BLaER1 (cell line): ENCODE measurements at regions not wholly inside any gene's neighbourhood (a gene's known extent, or its start where the extent isn't known, plus 50 kb on each side); places are given as distances from the start of the nearest gene placed in this dataset.

Source experiments
- H3K27ac ChIP-seq: shearing (Covaris generic); formaldehyde crosslinking; 2 replicates; pipeline ENCODE4 v1.8.1; 2022
- H3K27me3 ChIP-seq: shearing (Covaris generic); formaldehyde crosslinking; 2 replicates; pipeline ENCODE4 v1.8.1; 2022
- H3K36me3 ChIP-seq: shearing (Covaris generic); formaldehyde crosslinking; 2 replicates; pipeline ENCODE4 v1.8.1; 2022
- H3K4me1 ChIP-seq: shearing (Covaris generic); formaldehyde crosslinking; 2 replicates; pipeline ENCODE4 v1.8.1; 2022
- H3K4me2 ChIP-seq: shearing (Covaris generic); formaldehyde crosslinking; 2 replicates; pipeline ENCODE4 v1.8.1; 2022
- H3K4me3 ChIP-seq: shearing (Covaris generic); formaldehyde crosslinking; 2 replicates; pipeline ENCODE4 v1.8.1; 2022
- H3K9ac ChIP-seq: shearing (Covaris generic); formaldehyde crosslinking; 2 replicates; pipeline ENCODE4 v1.8.1; 2022
- H3K9me3 ChIP-seq: shearing (Covaris generic); formaldehyde crosslinking; 2 replicates; pipeline ENCODE4 v1.8.1; 2022
- H4K20me1 ChIP-seq: shearing (Covaris generic); formaldehyde crosslinking; 2 replicates; pipeline ENCODE4 v1.8.1; 2022
- Cebpa-rat ChIP-seq: shearing (Covaris generic); IDR thresholded peaks from 2 replicates; pipeline ENCODE4 v1.8.1; 2022

DNA sequence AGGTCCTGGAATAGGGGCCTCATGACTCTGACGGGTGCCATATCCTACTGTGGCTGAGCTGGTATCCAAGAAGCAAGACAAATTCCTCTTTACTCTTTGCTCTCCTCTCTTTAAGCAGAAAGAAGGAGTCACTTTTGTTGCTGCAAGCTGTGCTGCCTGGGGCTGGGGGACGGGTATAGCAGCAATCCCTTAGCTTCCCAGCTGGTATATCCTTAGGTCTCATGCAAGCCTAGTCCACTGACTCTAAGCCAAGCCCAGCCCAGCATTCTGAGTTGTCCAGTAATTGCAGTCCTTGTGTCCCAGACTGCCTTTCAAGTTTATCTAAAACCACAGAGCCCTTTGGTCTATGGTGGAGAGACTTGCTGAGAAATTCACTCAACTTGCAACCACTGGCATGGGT lies 893.0 kb upstream of the PRR20A start:
- Histone ChIP-seq H3K27me3 (no peaks in the 10 kb centered on the region), H3K27ac (no peak overlapping the region), H3K36me3 (no peaks in the 10 kb centered on the region), H3K9ac (no peak overlapping the region), H3K4me1 (no peaks in the 10 kb centered on the region), H4K20me1 (no peaks in the 10 kb centered on the region), H3K4me2 (no peak overlapping the region), H3K4me3 (no peak overlapping the region), H3K9me3 (no peaks in the 10 kb centered on the region)
- no peak for TF ChIP-seq Cebpa-rat

DNA sequence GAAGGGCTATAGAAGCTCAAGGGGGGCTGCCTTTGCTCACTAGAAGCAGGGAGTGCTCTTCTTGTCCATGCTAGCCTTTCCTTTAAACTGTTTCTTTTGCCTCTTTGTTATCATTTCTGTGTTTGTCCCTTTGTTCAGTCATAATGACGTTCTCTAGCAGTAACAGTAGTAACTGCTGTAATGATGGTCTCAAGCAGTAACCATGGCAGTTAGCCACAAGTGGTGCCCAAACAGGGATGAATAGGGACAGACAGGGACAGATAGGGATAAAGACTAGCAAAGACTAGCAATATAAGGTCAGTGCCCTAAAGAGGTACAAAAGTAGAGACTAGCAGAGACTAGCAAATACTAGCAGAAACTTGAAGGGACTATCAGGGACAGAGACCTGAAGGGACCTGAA lies 869.0 kb upstream of the PRR20A start:
- Histone ChIP-seq H4K20me1 (no peaks in the 10 kb centered on the region), H3K36me3 (no peaks in the 10 kb centered on the region), H3K27ac (no peak overlapping the region), H3K27me3 (no peaks in the 10 kb centered on the region), H3K9me3 (no peaks in the 10 kb centered on the region), H3K4me3 (no peak overlapping the region), H3K4me2 (no peak overlapping the region), H3K4me1 (no peaks in the 10 kb centered on the region), H3K9ac (no peak overlapping the region)
- TF ChIP-seq Cebpa-rat = no peak

DNA sequence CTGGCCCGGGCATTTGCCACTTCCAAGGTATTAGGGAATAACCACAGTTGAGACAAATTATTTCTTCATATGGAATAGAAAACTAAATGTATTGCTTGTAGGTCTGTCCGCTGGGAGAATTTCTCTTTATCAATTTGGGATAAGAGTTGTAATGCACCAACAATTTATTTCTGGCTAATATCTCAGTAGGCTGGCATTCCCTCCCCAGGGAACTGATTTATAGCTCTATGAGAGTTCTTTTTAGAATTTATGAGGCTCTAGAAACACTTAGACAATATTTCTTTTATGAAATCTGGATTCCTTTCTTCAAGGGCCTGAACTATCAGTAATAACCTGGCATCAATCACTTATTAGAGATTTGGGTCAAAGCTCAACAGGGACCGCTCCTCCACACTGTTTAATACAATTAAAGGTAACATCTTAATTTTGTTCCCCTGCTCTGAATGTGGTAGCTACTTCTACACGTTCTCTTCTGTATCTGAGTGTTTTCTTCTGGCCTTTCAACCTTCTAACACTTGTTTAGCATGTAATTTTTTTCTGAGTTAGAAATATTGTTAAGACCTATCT lies 857.4 kb upstream of the PRR20A start:
- Histone ChIP-seq H3K9me3 (no peaks in the 10 kb centered on the region), H3K4me3 (no peak overlapping the region), H3K27me3 (no peaks in the 10 kb centered on the region), H3K4me1 (no peaks in the 10 kb centered on the region), H3K4me2 (no peak overlapping the region), H4K20me1 (no peaks in the 10 kb centered on the region), H3K27ac (no peak overlapping the region), H3K9ac (no peak overlapping the region), H3K36me3 (no peaks in the 10 kb centered on the region)
- TF ChIP-seq Cebpa-rat = no peak

DNA sequence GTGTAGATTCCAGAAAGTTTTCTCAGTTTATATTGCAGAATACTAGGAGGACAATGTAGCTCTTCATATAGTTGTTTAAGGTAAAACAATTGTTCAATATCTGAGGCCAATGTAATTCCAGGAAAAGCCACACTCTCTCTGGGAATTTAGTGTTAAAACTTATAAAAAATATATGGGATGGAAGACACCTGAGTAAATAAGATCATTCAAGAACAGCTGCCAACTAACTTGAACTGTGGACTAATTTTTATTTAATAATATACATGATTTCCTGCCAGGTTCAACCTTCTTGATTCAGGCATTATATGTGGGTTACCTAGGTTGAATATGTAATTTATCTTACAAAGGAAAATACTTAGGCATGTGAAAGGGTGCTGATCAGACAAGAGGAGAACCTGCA lies 841.1 kb upstream of the PRR20A start:
- Histone ChIP-seq H3K27ac (no peak overlapping the region), H3K4me3 (no peak overlapping the region), H4K20me1 (no peaks in the 10 kb centered on the region), H3K9me3 (no peaks in the 10 kb centered on the region), H3K36me3 (no peaks in the 10 kb centered on the region), H3K27me3 (no peaks in the 10 kb centered on the region), H3K4me1 (no peaks in the 10 kb centered on the region), H3K4me2 (no peak overlapping the region), H3K9ac (no peak overlapping the region)
- no peak for TF ChIP-seq Cebpa-rat

DNA sequence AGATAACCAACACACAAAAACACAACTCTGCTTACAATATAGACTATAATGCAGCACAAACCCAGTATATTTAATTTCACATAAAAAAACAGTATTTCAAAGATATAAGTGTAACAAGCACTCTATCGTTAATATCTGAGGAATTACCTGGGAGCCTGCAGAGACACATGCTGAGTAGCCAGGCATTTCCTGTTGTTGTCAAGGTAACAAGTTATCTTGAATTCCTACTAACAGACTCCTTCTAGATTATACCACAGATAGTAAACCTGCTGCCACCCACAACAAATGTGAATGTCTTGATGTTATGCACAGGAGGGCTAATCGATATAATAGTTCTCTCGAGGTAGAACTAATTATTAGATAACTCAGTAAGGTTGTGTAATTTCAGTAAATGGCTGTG lies 826.0 kb upstream of the PRR20A start:
- Histone ChIP-seq H3K27me3 (no peaks in the 10 kb centered on the region), H3K9ac (no peak overlapping the region), H3K36me3 (no peaks in the 10 kb centered on the region), H3K9me3 (no peaks in the 10 kb centered on the region), H3K4me1 (no peaks in the 10 kb centered on the region), H3K27ac (no peak overlapping the region), H3K4me3 (no peak overlapping the region), H3K4me2 (no peak overlapping the region), H4K20me1 (no peaks in the 10 kb centered on the region)
- no peak for TF ChIP-seq Cebpa-rat

DNA sequence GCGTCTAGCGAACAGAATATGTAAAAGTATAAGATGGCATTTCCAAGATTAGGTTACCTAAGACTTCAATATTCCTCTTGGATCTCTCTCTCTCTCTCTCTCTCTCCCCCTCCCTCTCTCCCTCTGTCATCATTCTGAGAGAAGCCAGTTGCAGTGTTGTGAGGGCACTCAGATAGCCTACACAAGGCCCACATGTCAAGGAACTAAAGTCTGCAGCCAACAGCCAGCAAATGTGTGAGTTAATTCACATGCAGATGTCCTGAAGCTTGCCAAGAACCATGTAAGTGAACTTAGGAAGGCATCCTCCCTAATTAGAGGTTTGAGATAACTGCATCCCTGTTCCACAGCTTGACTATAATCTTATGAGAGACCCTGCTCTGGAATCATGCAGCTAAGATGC lies 822.9 kb upstream of the PRR20A start:
- H3K9me3 ChIP-seq = no peaks in the 10 kb centered on the region
- H4K20me1 ChIP-seq = no peaks in the 10 kb centered on the region
- no peak overlapping the region for H3K27ac ChIP-seq
- TF ChIP-seq Cebpa-rat = no peak
- no peak overlapping the region for H3K4me3 ChIP-seq
- H3K4me2 ChIP-seq = no peak overlapping the region
- H3K27me3 ChIP-seq = no peaks in the 10 kb centered on the region
- H3K36me3 ChIP-seq = no peaks in the 10 kb centered on the region
- H3K9ac ChIP-seq = no peak overlapping the region
- H3K4me1 ChIP-seq = no peaks in the 10 kb centered on the region

DNA sequence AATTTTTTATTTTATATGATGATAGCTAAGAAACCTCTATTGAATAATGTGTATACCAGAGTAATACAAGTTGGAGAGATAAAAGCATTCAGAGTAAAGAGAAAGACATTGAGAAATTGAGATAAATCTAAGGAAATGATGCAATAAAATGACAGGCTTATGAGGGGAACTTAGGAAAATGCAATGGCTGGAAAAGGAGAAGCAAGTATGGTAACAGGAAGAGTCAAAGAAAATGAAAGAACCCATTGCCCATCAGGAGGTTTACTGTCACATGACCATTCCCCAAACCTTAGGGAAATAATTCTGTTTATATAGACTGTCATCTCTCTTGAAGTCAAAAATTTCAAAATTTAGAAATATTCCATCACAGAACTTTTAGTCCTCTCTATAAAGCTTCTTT lies 808.0 kb upstream of the PRR20A start:
- no peaks in the 10 kb centered on the region for H3K9me3 ChIP-seq
- no peak overlapping the region for H3K4me2 ChIP-seq
- H3K27me3 ChIP-seq = no peaks in the 10 kb centered on the region
- no peak for TF ChIP-seq Cebpa-rat
- no peaks in the 10 kb centered on the region for H4K20me1 ChIP-seq
- no peaks in the 10 kb centered on the region for H3K4me1 ChIP-seq
- no peak overlapping the region for H3K4me3 ChIP-seq
- no peaks in the 10 kb centered on the region for H3K36me3 ChIP-seq
- H3K27ac ChIP-seq = no peak overlapping the region
- H3K9ac ChIP-seq = no peak overlapping the region

DNA sequence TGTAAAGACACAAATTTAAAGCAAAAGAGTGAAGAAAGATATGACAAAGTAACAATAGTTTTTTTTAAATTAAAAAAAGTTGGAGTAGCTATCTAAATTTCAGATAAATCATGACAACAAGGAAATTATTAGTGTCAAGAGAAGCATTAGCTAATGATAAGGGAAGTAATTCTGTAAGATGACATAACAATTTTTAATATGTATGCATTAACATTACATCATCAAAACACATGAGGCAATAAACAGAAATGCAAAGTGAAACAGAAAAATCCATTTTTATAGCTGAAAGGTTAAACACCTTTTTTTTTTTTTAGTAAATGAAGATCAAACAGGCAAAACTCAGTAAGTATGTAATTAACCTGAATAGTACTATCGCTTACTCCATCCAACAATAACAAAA lies 804.9 kb upstream of the PRR20A start:
- Histone ChIP-seq H3K27ac (no peak overlapping the region), H3K4me2 (no peak overlapping the region), H3K9me3 (no peaks in the 10 kb centered on the region), H3K27me3 (no peaks in the 10 kb centered on the region), H3K4me3 (no peak overlapping the region), H4K20me1 (no peaks in the 10 kb centered on the region), H3K4me1 (no peaks in the 10 kb centered on the region), H3K9ac (no peak overlapping the region), H3K36me3 (no peaks in the 10 kb centered on the region)
- TF ChIP-seq Cebpa-rat = no peak

DNA sequence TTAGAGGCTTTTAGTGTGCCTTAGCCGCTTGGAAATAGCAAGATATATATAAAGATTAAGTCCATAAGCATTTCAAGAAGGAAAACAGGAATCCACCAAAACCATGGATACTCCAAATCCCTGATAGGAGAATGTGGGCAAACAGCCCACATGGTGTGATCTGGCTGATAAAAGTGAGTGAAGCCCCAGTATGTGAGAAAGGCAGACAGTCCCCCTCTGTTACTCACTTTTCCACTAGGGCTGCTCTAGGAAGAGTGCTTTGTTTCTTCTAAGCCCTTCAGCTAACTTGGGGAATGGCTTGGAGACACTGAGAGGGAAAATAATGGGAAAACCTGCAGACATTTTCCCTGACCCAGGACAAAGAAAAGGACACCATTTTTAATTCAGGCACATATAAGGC lies 802.3 kb upstream of the PRR20A start:
- Histone ChIP-seq H4K20me1 (no peaks in the 10 kb centered on the region), H3K36me3 (no peaks in the 10 kb centered on the region), H3K27ac (no peak overlapping the region), H3K4me1 (no peaks in the 10 kb centered on the region), H3K27me3 (no peaks in the 10 kb centered on the region), H3K4me3 (no peak overlapping the region), H3K9ac (no peak overlapping the region), H3K9me3 (no peaks in the 10 kb centered on the region), H3K4me2 (no peak overlapping the region)
- TF ChIP-seq Cebpa-rat = no peak

DNA sequence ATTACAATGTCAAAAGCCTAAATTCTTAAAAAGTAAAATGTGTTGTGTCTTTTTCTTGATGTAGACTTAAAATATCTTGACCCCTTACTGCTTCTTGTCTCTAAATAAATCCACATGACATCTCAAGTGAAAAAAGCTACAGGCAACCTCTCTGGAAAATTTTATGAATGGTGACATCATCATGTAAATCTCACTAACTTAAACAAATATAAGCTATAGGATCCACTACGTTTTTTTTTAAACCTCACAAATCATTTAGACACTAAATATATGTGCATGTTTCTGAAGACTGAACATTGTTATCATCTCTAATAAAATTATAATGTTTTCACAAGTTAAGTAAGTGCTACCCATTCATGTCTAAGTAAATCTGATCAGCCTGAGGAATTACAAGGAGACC lies 793.7 kb upstream of the PRR20A start:
- H3K27ac ChIP-seq = no peak overlapping the region
- no peaks in the 10 kb centered on the region for H3K27me3 ChIP-seq
- H3K9me3 ChIP-seq = no peaks in the 10 kb centered on the region
- H3K9ac ChIP-seq = no peak overlapping the region
- H3K4me3 ChIP-seq = no peak overlapping the region
- H3K36me3 ChIP-seq = no peaks in the 10 kb centered on the region
- no peak for TF ChIP-seq Cebpa-rat
- peaks cover 8% of the 10 kb centered on the region for H3K4me1 ChIP-seq
- H3K4me2 ChIP-seq = no peak overlapping the region
- no peaks in the 10 kb centered on the region for H4K20me1 ChIP-seq

DNA sequence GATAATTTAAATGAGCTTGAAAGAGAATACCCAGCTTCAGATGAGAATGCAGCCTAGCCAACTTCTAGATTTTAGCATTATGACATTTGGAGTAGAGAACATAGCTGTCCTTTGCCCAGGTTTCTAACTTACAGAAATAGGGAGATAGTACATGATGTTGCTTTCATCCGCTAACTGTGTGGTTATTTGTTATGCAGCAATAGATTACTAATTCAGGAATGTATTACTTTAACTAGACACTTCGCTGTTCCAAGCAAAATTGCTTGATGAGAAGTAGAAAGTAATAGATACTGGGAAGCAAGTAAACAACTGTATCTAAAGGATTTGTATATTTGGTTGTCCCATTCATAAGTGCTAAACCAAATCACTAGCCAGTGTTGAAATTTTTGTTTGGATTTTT lies 790.9 kb upstream of the PRR20A start:
- no peak overlapping the region for H3K4me2 ChIP-seq
- no peak overlapping the region for H3K27ac ChIP-seq
- H4K20me1 ChIP-seq = no peaks in the 10 kb centered on the region
- no peaks in the 10 kb centered on the region for H3K36me3 ChIP-seq
- H3K4me3 ChIP-seq = no peak overlapping the region
- H3K9ac ChIP-seq = no peak overlapping the region
- no peaks in the 10 kb centered on the region for H3K9me3 ChIP-seq
- no peak for TF ChIP-seq Cebpa-rat
- no peaks in the 10 kb centered on the region for H3K27me3 ChIP-seq
- H3K4me1 ChIP-seq = peaks cover 8% of the 10 kb centered on the region
